Natural killer cell (primary cell): ENCODE measurements at regions not wholly inside any gene's neighbourhood (a gene's known extent, or its start where the extent isn't known, plus 50 kb on each side); places are given as distances from the start of the nearest gene placed in this dataset.

Source experiments
- ATAC-seq, 3 donors: fragments of 150-1000 bp in 2 of 3; fragments of 200-7000 bp in 1 of 3; cut with Tn5 transposase; 1 replicate in 1 of 3; 2 replicates in 2 of 3; pipeline ENCODE4 v1.10.0; 2021; ENCODE audit warnings: mild to moderate bottlenecking in 2 of 3, moderate library complexity in 2 of 3
- DNase-seq, 2 donors: peaks; one replicate each; pipeline versions ENCODE4 v3.0.0 to v3.0.0-alpha.2; 2013 to 2021; ENCODE audit warnings: mixed read lengths in 1 of 2
- H3K27ac ChIP-seq: one replicate; pipeline ENCODE4 v1.5.1; 2013; ENCODE audit warnings: mild to moderate bottlenecking, low read length
- H3K27me3 ChIP-seq: one replicate; pipeline ENCODE4 v1.6.1; 2013; ENCODE audit warnings: low read length; ENCODE audit not compliant: control insufficient read depth, insufficient read depth
- H3K36me3 ChIP-seq: one replicate; pipeline ENCODE4 v1.6.1; 2013; ENCODE audit warnings: low read length; ENCODE audit not compliant: control insufficient read depth, insufficient read depth
- H3K4me1 ChIP-seq: one replicate; pipeline ENCODE4 v1.6.1; 2013; ENCODE audit warnings: low read length; ENCODE audit not compliant: control insufficient read depth, insufficient read depth
- H3K4me3 ChIP-seq: one replicate; pipeline ENCODE4 v1.5.1; 2013; ENCODE audit warnings: low read length
- H3K9me3 ChIP-seq: one replicate; pipeline ENCODE4 v1.6.1; 2013; ENCODE audit warnings: low read length; ENCODE audit not compliant: control insufficient read depth, insufficient read depth
- H3K27ac Mint-ChIP-seq, 2 donors: one replicate each; pipeline ENCODE4 v1.8.0; 2022; ENCODE audit warnings: mild to moderate bottlenecking in 2 of 2, mixed read lengths in 2 of 2, moderate library complexity in 1 of 2
- H3K27me3 Mint-ChIP-seq, 2 donors: one replicate each; pipeline ENCODE4 v1.8.0; 2022; ENCODE audit warnings: low read depth in 2 of 2, mixed read lengths in 2 of 2
- H3K36me3 Mint-ChIP-seq: one replicate; pipeline ENCODE4 v1.8.0; 2022; ENCODE audit warnings: mixed read lengths
- H3K4me1 Mint-ChIP-seq, 2 donors: one replicate each; pipeline ENCODE4 v1.8.0; 2022; ENCODE audit warnings: mixed read lengths in 2 of 2
- H3K4me3 Mint-ChIP-seq: one replicate; pipeline ENCODE4 v1.8.0; 2022; ENCODE audit warnings: mild to moderate bottlenecking, moderate library complexity, mixed read lengths
- H3K9me3 Mint-ChIP-seq, 2 donors: one replicate each; pipeline ENCODE4 v1.8.0; 2022; ENCODE audit warnings: mixed read lengths in 2 of 2
- WGBS: methylation state at CpG from one replicate; pipeline ENCODE4 v1.1.7; 2013; ENCODE audit warnings: missing lambda C conversion rate; ENCODE audit not compliant: insufficient coverage; 5-methylcytosine and 5-hydroxymethylcytosine counted together
- intact Hi-C: fragments of 100-400 bp; cut with micrococcal nuclease; formaldehyde crosslinking; loops from one replicate; pipeline ENCODE4 v1.14.2; 2022
- TF ChIP-seq, protein P1 (sequence below): fragments of 200-600 bp; IDR thresholded peaks from one replicate; pipeline ENCODE4 v1.8.0; 2022; ENCODE audit warnings: antibody characterized with exemption

DNA sequence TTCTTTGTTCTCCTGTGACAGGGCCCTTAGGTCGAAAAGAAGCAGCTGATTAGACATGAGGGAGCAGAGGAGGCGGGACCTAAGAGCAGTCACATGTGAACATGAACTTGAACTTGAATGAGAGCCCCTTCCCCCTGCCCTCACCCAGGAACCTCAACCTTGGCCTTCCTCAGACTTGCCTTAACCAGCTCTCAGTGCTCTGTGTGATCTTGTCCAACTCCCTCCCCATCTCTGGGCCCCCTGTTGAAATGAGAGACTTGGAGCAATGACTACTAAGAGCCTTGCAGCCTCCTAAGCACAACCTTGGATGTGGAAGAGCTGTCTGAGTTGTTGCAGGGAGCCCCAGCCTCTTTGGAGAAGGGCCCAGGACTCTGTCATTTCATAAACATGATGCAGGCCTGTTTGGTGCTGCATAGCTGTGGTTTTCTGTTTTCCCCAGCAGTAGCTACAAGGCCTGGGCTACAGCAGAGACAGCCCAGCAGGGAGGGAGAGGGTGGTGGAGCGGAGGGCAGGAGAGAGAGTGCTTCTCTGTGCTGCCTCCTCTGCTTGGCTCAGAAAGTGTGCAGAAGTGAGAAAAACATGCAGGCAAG, 123.9 kb upstream of the ZMIZ1 start:
- WGBS = 50% methylated on average over 3 of the region's 3 CpGs
- H3K27ac ChIP-seq = no peak overlapping the region
- no peak overlapping the region for H3K27ac Mint-ChIP-seq
- peak in 1 of 2 donors; percentile 28 for DNase-seq
- H3K4me3 Mint-ChIP-seq = no peak overlapping the region
- H3K27me3 ChIP-seq = no peaks in the 10 kb centered on the region
- H3K9me3 Mint-ChIP-seq = no peaks in the 10 kb centered on the region
- TF ChIP-seq, protein P1, sequence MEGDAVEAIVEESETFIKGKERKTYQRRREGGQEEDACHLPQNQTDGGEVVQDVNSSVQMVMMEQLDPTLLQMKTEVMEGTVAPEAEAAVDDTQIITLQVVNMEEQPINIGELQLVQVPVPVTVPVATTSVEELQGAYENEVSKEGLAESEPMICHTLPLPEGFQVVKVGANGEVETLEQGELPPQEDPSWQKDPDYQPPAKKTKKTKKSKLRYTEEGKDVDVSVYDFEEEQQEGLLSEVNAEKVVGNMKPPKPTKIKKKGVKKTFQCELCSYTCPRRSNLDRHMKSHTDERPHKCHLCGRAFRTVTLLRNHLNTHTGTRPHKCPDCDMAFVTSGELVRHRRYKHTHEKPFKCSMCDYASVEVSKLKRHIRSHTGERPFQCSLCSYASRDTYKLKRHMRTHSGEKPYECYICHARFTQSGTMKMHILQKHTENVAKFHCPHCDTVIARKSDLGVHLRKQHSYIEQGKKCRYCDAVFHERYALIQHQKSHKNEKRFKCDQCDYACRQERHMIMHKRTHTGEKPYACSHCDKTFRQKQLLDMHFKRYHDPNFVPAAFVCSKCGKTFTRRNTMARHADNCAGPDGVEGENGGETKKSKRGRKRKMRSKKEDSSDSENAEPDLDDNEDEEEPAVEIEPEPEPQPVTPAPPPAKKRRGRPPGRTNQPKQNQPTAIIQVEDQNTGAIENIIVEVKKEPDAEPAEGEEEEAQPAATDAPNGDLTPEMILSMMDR = no peak
- no peaks in the 10 kb centered on the region for H3K36me3 ChIP-seq
- no peaks in the 10 kb centered on the region for H3K4me1 ChIP-seq
- no peaks in the 10 kb centered on the region for H3K36me3 Mint-ChIP-seq
- intact Hi-C loops = no loop called here
- H3K9me3 ChIP-seq = no peaks in the 10 kb centered on the region
- H3K27me3 Mint-ChIP-seq = peaks cover 0 to 4% of the 10 kb centered on the region in 2 donors
- ATAC-seq = no peak
- no peaks in the 10 kb centered on the region for H3K4me1 Mint-ChIP-seq
- H3K4me3 ChIP-seq = no peak overlapping the region

DNA sequence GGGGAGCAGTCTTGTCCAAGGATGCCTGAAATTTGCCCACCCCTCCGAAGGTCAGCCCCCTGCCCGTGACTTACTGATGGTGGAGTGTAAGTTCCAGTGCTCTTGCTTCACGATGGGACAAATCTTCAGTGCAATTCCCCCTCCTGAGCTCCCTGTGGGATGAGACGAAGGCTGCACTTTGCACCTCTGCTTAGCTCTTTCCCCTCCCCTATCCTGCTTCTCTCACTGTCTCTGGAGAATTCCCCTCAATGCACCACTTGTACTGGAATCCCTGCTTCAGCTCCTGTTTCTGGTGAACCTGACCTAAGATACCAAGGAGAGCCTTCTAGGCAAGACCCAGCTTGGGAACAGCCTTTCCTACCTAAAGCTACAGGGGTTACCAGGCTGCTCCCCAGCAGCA, 122.9 kb upstream of the ZMIZ1 start:
- no peak overlapping the region for H3K27ac ChIP-seq
- H3K27me3 ChIP-seq = no peaks in the 10 kb centered on the region
- WGBS = 93% methylated on average over 4 of the region's 4 CpGs
- no peak overlapping the region for H3K4me3 ChIP-seq
- Mint-ChIP-seq H3K4me1 (no peaks in the 10 kb centered on the region), H3K27me3 (peaks cover 0 to 7% of the 10 kb centered on the region in 2 donors), H3K27ac (no peak overlapping the region), H3K36me3 (no peaks in the 10 kb centered on the region), H3K4me3 (no peak overlapping the region), H3K9me3 (no peaks in the 10 kb centered on the region)
- no peak for DNase-seq
- ATAC-seq = no peak
- intact Hi-C loops = no loop called here
- H3K36me3 ChIP-seq = no peaks in the 10 kb centered on the region
- no peaks in the 10 kb centered on the region for H3K4me1 ChIP-seq
- H3K9me3 ChIP-seq = no peaks in the 10 kb centered on the region
- TF ChIP-seq, protein P1 = no peak

DNA sequence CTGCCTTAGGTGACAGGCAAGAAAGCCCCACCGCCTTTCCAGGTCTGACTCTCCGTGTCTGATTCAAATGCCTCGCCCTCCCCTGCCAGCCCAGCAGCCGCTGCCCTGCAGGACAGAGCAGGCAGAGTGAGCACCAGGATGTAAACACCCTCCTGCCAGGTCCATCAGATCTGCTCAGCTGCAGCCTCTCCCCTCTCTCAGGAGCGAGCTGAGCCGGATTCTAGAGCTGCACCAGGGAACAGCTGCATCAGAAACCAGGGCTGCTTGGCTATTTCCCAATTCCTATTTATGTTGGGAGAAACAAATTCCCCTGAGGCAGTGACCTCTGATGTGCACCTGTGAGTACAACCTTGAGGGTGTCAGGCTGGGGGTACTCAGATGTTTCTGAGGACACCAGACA, 121.5 kb upstream of the ZMIZ1 start:
- H3K4me3 Mint-ChIP-seq = no peak overlapping the region
- Histone ChIP-seq H3K27me3 (no peaks in the 10 kb centered on the region), H3K4me1 (no peaks in the 10 kb centered on the region), H3K36me3 (no peaks in the 10 kb centered on the region), H3K27ac (no peak overlapping the region), H3K9me3 (no peaks in the 10 kb centered on the region), H3K4me3 (no peak overlapping the region)
- WGBS = 89% methylated on average over 6 of the region's 6 CpGs
- DNase-seq (no peak), ATAC-seq (no peak)
- TF ChIP-seq, protein P1 = no peak
- H3K27ac Mint-ChIP-seq = no peak overlapping the region
- intact Hi-C loops = no loop called here
- H3K27me3 Mint-ChIP-seq = peaks cover 0 to 8% of the 10 kb centered on the region in 2 donors
- H3K9me3 Mint-ChIP-seq = no peaks in the 10 kb centered on the region
- H3K36me3 Mint-ChIP-seq = no peaks in the 10 kb centered on the region
- H3K4me1 Mint-ChIP-seq = peaks cover 0 to 1% of the 10 kb centered on the region in 2 donors

DNA sequence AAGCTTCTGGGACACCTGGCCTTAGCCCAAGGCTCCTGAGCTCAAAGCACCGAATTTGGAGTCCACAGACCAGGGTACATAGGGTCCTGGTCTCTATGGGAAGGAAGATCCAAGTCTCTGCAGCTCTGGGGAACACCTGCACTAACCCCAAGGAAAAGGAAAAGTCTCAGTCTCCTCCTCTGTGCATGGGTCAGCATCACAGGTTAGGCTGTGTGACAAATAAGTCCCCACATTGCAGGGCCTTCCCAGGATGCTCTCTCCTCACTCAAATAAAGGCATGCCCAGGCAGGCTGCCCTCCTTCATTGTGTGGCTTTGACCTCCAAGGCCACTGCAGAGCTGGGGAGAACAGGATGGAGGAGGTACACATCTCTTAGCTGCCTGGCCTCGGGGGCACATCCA, 121.0 kb upstream of the ZMIZ1 start:
- TF ChIP-seq, protein P1 = no peak
- DNase-seq = no peak
- ATAC-seq = no peak
- H3K4me1 ChIP-seq = peaks cover 2% of the 10 kb centered on the region
- H3K36me3 ChIP-seq = no peaks in the 10 kb centered on the region
- intact Hi-C loops = no loop called here
- Mint-ChIP-seq H3K4me1 (peaks cover 0 to 6% of the 10 kb centered on the region in 2 donors), H3K27me3 (peaks cover 0 to 8% of the 10 kb centered on the region in 2 donors), H3K36me3 (no peaks in the 10 kb centered on the region), H3K27ac (no peak overlapping the region), H3K9me3 (no peaks in the 10 kb centered on the region), H3K4me3 (no peak overlapping the region)
- WGBS = 50% methylated on average over 2 of the region's 2 CpGs
- no peak overlapping the region for H3K4me3 ChIP-seq
- no peak overlapping the region for H3K27ac ChIP-seq
- H3K27me3 ChIP-seq = no peaks in the 10 kb centered on the region
- no peaks in the 10 kb centered on the region for H3K9me3 ChIP-seq
